GM13977 (cell line): ENCODE measurements at regions not wholly inside any gene's neighbourhood (a gene's known extent, or its start where the extent isn't known, plus 50 kb on each side); places are given as distances from the start of the nearest gene placed in this dataset.

Source experiments
- DNase-seq: peaks from one replicate; pipeline ENCODE4 v3.0.0; 2012; ENCODE audit warnings: low spot score
- in situ Hi-C: fragments of 300-500 bp; cut with MboI; formaldehyde crosslinking; loops from one replicate; pipeline ENCODE4 v1.12.0; 2022; ENCODE audit warnings: low sequenced_read_pairs, low pct_unique_long_range_greater_than_20kb, mixed read lengths, inconsistent platforms; ENCODE audit not compliant: unreplicated experiment
- TF ChIP-seq, protein P1 (sequence below): IDR thresholded peaks from 2 replicates; pipeline ENCODE4 v1.5.1; 2012; ENCODE audit warnings: mild to moderate bottlenecking, control low read depth; ENCODE audit not compliant: insufficient read depth; ENCODE audit errors: extremely low read depth, missing control alignments

DNA sequence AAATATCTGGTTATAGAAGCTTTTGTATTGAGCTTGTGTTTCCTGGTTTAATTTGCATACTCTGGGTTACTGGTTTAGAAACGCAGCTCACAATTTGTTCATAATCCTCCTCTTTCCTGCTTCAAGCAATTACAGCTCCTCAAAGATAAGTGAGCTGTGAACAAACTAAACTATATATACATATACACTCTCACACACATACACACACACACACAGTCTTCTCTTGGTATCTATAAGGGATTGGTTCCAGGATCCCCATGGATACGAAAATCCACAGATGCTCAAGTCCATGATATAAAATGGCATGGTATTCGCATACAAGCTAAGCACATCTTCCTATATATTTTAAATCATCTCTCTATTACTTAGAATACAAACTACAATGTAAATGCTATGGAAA, 510.9 kb upstream of the CDH18 start:
- no peak for DNase-seq
- in situ Hi-C loops, result no loop called here
- TF ChIP-seq, protein P1, sequence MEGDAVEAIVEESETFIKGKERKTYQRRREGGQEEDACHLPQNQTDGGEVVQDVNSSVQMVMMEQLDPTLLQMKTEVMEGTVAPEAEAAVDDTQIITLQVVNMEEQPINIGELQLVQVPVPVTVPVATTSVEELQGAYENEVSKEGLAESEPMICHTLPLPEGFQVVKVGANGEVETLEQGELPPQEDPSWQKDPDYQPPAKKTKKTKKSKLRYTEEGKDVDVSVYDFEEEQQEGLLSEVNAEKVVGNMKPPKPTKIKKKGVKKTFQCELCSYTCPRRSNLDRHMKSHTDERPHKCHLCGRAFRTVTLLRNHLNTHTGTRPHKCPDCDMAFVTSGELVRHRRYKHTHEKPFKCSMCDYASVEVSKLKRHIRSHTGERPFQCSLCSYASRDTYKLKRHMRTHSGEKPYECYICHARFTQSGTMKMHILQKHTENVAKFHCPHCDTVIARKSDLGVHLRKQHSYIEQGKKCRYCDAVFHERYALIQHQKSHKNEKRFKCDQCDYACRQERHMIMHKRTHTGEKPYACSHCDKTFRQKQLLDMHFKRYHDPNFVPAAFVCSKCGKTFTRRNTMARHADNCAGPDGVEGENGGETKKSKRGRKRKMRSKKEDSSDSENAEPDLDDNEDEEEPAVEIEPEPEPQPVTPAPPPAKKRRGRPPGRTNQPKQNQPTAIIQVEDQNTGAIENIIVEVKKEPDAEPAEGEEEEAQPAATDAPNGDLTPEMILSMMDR, result no peak

DNA sequence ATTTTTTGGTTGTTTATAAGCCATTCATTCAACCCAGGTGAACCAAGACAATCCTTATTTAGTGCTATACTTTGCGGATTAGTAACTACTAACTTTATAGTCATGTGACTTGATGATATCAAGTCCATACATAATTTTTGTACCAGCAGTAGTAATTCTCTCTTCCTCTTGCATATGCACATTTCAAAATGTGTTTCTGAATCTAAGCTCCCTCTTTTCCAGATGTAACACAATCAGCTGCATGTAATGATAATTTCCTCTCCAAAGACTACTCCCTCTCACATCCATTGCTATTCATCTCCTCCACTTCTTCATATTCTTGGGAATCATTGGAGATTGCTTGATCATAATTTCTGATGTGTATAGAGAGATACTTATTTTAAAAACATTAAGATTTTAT, 510.1 kb upstream of the CDH18 start:
- in situ Hi-C loops, result no loop called here
- TF ChIP-seq, protein P1, result no peak
- DNase-seq, result no peak

DNA sequence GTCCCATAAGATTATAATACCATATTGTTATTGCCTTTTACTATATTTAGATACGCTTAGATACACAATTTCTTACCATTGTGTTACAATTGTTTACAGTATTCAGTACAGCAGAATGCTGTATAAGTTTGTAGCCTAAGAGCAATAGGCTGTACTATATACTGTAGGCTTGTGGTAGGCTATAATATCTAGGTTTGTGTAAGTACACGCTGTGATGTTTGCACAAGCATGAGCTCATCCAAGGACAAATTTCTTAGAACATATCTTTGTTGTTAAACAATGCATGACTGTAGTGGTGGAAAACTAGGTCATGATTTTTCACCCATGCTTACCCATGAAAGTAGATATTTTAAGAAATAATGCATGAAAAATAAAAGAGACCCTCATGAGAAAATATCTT, 509.4 kb upstream of the CDH18 start:
- in situ Hi-C loops, result no loop called here

GRCh38 chr5:20494706-20495105, 506.7 kb upstream of the CDH18 start:
- in situ Hi-C loops, result no loop called here

More for the DNA sequence above, 509.4 kb upstream of the CDH18 start:
- DNase-seq, result no peak
- TF ChIP-seq, protein P1, result no peak

DNA sequence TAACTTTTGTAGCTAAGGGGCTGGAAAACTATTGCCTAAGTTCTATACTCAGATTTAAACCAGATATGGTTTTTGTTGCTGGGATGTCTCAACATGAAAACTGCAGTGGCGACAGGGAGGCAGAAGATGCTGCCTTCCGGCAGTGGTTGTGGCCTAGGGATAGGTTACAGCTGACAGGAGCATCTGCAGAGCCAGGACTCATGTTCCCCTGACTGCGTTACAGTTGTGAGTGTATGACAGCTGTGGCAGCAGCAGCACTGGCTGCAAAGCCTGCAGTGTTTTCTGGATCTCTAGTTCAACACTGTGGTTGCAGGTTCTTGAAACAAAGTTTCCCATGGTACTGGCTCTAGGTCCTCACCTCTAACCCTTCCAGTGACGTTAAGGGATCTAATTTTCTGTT, 498.8 kb upstream of the CDH18 start:
- TF ChIP-seq, protein P1, result no peak
- no peak for DNase-seq
- in situ Hi-C loops, result no loop called here

More at GRCh38 chr5:20494706-20495105, 506.7 kb upstream of the CDH18 start:
- no peak for DNase-seq
- TF ChIP-seq, protein P1, result no peak

DNA sequence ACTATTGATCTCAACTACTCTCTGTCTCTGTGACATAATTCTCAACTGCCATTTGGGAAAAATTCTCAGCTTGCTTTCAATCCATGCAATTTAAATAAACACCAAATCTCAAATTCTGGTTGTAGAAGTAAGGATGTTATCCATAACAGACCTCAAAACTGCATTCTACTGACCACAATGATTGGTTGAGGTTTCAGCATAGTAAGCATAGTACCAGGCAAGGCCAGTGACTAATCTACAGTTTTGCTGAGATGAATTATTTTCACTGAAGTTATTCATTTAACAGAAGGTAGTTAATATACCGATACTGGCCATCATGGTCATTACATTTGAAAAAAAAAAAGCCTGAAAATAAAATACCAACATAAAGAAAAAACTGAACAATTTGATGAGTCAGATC, 488.0 kb upstream of the CDH18 start:
- in situ Hi-C loops, result no loop called here

More for the DNA sequence above, 488.0 kb upstream of the CDH18 start:
- DNase-seq, result no peak
- TF ChIP-seq, protein P1, result no peak
